Adipocyte (in vitro differentiated cells): ENCODE measurements at regions not wholly inside any gene's neighbourhood (a gene's known extent, or its start where the extent isn't known, plus 50 kb on each side); places are given as distances from the start of the nearest gene placed in this dataset.

ENCODE experiments used
- DNase-seq: peaks from one replicate; pipeline ENCODE4 v3.0.0-alpha.2; 2015; ENCODE audit warnings: low read depth
- H3K27me3 ChIP-seq: replicated peaks from 2 replicates; pipeline ENCODE4 v1.7.0; 2013; ENCODE audit warnings: mild to moderate bottlenecking, low read length, moderate library complexity; ENCODE audit not compliant: control insufficient read depth, insufficient read depth
- H3K36me3 ChIP-seq: 2 replicates; pipeline ENCODE4 v1.7.0; 2013; ENCODE audit warnings: low read length, mild to moderate bottlenecking, moderate library complexity; ENCODE audit not compliant: control insufficient read depth, insufficient read depth, severe bottlenecking
- H3K4me1 ChIP-seq: 2 replicates; pipeline ENCODE4 v1.7.0; 2013; ENCODE audit warnings: mild to moderate bottlenecking, low read length, moderate library complexity; ENCODE audit not compliant: control insufficient read depth, insufficient read depth
- H3K4me3 ChIP-seq: 2 replicates; pipeline ENCODE4 v1.7.0; 2013; ENCODE audit warnings: mild to moderate bottlenecking, low read length, moderate library complexity
- H3K9ac ChIP-seq: 2 replicates; pipeline ENCODE4 v1.7.0; 2013; ENCODE audit warnings: mild to moderate bottlenecking, low read length, moderate library complexity
- H3K9me3 ChIP-seq: 2 replicates; pipeline ENCODE4 v1.7.0; 2013; ENCODE audit warnings: mild to moderate bottlenecking, low read length, moderate library complexity; ENCODE audit not compliant: control insufficient read depth

GRCh38 chr12:124684971-124685688 lies 117.7 kb upstream of the NCOR2 start:
- peak overlapping the region; percentile 65 for H3K4me3 ChIP-seq
- peak; percentile 76 for DNase-seq
- no peaks in the 10 kb centered on the region for H3K9me3 ChIP-seq

GRCh38 chr12:124684496-124684895 lies 117.1 kb upstream of the NCOR2 start:
- Histone ChIP-seq H3K4me3 (peak overlapping the region; percentile 65), H3K36me3 (no peaks in the 10 kb centered on the region), H3K27me3 (no peaks in the 10 kb centered on the region), H3K9me3 (no peaks in the 10 kb centered on the region), H3K4me1 (peaks cover 81% of the 10 kb centered on the region), H3K9ac (peak overlapping the region; percentile 77)
- peak; percentile 23 for DNase-seq

More at GRCh38 chr12:124684971-124685688, 117.7 kb upstream of the NCOR2 start:
- Histone ChIP-seq H3K9ac (peak overlapping the region; percentile 77), H3K4me1 (peaks cover 74% of the 10 kb centered on the region), H3K36me3 (no peaks in the 10 kb centered on the region), H3K27me3 (no peaks in the 10 kb centered on the region)

- H3K4me3 ChIP-seq = no peak overlapping the region
- no peaks in the 10 kb centered on the region for H3K9me3 ChIP-seq
- H3K9ac ChIP-seq = peak overlapping the region; percentile 11
- no peaks in the 10 kb centered on the region for H3K27me3 ChIP-seq
- peaks cover 88% of the 10 kb centered on the region for H3K4me1 ChIP-seq
- peak; percentile 42 for DNase-seq
- H3K36me3 ChIP-seq = no peaks in the 10 kb centered on the region
Observed at GRCh38 chr12:124683152-124684124, 116.0 kb upstream of the NCOR2 start.

GRCh38 chr12:124682425-124683151 lies 115.2 kb upstream of the NCOR2 start:
- Histone ChIP-seq H3K4me1 (peaks cover 84% of the 10 kb centered on the region), H3K4me3 (no peak overlapping the region), H3K36me3 (no peaks in the 10 kb centered on the region), H3K9me3 (no peaks in the 10 kb centered on the region), H3K27me3 (no peaks in the 10 kb centered on the region), H3K9ac (peak overlapping the region; percentile 33)
- no peak for DNase-seq

DNA sequence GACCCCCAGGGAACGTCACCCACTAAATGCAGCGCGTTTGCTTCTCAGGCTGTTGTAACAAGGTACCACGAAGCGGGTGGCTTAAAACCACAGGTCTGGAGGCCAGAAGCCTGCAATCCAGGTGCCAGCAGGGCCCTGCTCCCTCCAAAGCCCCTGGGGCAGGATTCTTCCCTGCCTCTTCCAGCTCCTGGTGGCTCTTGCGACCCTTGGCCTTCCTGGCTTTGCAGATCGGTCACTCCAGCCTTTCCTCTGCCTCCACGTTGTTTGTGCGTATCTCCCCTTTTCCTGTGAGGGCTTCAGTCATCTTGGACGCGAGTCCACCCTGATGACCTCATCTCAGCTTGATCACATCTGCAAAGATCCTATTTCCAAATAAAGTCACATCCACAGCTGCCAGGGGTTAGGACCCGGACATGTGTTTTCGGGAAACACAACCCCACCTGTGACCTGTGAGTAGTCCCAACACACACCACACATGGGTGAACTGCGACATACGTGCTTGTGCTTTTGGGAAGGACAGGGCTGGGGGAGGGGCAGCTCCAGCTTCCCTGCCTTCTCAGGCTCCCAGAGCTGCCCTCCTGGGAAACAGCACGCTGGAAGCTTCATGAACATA lies 114.5 kb upstream of the NCOR2 start:
- DNase-seq = no peak
- H3K9ac ChIP-seq = peak overlapping the region; percentile 78
- H3K4me3 ChIP-seq = no peak overlapping the region
- H3K27me3 ChIP-seq = no peaks in the 10 kb centered on the region
- H3K9me3 ChIP-seq = no peaks in the 10 kb centered on the region
- peaks cover 82% of the 10 kb centered on the region for H3K4me1 ChIP-seq
- no peaks in the 10 kb centered on the region for H3K36me3 ChIP-seq

DNA sequence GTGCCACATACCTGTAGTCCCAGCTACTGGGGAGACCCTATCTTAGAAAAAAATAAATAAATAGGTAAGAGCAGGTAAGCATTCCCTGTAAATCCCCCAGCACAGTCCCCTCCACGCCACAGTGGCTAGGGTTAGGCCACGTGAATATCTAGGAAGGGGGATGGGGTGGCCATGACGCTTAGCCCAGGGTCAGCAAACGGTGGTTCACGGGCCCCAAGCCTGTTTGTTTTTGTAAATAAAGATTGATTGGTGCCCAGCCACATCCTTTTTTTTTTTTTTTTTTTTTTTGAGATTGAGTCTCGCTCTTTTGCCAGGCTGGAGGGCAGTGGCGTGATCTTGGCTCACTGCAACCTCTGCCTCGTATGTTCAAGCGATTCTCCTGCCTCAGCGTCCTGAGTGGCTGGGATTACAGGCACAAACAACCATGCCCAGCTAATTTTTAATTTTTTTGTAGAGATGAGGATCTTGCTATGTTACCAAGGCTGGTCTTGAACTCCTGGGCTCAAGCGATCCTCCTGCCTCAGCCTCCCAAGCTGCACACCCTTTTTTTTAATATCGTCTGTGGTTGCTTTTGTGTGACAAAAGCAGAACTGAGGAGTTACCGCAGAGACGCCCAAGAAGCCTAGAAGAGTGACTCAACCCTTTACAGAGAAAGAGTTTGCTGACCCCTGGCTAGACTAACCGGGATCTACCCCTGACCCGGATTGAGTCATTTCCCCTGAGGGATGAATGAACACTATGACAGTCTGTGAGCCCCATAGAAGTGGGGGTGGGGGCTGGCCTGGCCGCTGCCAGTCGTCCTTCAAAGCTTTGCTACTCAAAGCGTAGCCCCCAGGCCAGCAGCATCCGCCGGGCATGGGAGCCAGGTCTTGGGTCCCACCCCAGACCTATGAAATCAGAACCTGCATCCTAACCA lies 113.7 kb upstream of the NCOR2 start:
- peak overlapping the region; percentile 78 for H3K9ac ChIP-seq
- DNase-seq = peak; percentile 27
- H3K36me3 ChIP-seq = no peaks in the 10 kb centered on the region
- peaks cover 85% of the 10 kb centered on the region for H3K4me1 ChIP-seq
- H3K27me3 ChIP-seq = no peaks in the 10 kb centered on the region
- H3K9me3 ChIP-seq = no peaks in the 10 kb centered on the region
- H3K4me3 ChIP-seq = no peak overlapping the region

DNA sequence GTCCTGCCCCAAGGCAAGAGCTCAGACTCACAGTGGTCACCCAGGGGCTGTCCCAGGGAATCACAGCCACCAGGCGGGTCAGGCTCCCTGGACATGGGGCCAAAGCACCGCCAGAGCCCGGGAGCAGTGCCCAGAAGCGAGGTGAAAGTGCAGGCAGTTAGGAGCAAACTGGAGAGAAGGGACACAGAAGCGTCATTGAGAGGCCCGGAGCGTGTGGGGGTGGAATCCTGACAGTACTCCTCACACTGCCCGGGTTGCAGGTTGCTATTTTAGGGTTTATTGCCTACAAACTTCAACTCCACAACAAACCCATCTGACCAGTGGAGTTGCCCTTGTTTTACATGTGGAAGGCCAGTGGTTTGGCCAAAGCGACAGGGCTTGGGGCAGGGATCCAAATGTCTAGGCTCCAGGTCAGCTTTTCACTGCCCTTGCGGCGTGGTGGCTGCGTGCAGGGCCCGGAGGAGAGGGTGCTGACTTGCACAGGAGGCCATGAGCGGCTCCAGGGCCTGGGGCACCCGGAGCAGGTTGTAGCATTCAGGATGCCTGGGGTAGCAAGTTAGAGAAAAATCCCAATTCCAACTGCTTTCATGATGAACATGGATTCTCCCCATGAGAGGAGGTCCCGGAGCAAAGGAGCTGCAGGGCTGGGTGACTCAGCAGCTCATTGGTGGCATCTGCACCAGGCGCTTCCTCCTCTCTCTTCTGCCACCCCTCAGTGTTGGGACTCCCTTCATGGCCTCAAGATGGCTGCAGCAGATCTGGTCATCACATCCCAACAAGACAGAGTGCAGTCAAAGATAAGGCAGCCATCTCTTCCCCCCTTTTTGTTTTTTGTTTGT lies 112.3 kb upstream of the NCOR2 start:
- H3K4me1 ChIP-seq = peaks cover 76% of the 10 kb centered on the region
- no peak for DNase-seq

DNA sequence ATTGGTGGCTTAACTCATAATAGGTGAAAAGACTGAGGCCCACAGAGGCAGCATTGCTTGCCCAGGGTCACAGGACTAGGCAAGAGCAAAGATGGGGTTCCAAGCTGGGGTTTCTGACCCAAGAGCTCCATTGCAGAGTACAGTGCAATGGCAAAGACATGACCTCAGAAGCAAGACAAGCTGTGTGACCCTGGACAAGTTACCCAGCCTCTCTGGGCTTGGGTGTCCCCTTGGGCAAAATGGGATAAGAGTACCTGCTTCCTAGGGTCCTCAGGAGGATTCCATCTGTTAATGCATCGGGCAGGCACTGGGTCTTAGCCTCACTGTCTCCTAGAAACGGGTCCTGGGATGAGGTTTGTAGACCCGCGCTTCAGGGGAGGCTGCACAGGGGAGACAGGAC lies 111.6 kb upstream of the NCOR2 start:
- Histone ChIP-seq H3K36me3 (no peaks in the 10 kb centered on the region), H3K4me3 (no peak overlapping the region), H3K27me3 (no peaks in the 10 kb centered on the region), H3K9me3 (no peaks in the 10 kb centered on the region), H3K9ac (no peak overlapping the region), H3K4me1 (peaks cover 69% of the 10 kb centered on the region)
- DNase-seq = no peak

More for the DNA sequence above, 112.3 kb upstream of the NCOR2 start:
- Histone ChIP-seq H3K9ac (peak overlapping the region; percentile 52), H3K4me3 (no peak overlapping the region), H3K36me3 (no peaks in the 10 kb centered on the region), H3K9me3 (no peaks in the 10 kb centered on the region), H3K27me3 (no peaks in the 10 kb centered on the region)

DNA sequence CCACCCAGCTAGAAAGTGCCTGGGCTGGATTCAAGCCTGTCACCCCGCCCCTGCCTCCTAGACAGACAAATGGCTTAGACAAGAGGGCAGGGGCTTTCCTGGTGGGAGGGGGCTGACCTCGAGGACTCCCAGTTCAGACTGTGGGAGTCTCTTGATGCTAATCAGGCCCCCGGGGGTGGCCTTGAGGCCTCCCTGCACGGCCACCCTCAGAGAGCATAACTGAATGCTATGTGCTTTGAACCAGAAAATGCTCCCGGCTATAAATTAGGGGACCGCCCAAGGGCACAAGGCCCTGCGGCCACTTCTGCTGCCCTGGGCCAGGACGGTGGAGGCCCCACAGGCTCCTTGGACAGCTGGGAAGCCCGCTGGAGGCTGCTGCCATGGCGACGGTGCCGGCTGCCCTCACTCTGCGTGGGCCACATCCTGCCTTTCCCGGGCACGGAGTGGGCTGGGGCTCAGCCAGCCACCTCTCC lies 111.0 kb upstream of the NCOR2 start:
- no peaks in the 10 kb centered on the region for H3K9me3 ChIP-seq
- H3K27me3 ChIP-seq = no peaks in the 10 kb centered on the region
- no peak for DNase-seq
- H3K9ac ChIP-seq = no peak overlapping the region
- H3K4me1 ChIP-seq = peaks cover 63% of the 10 kb centered on the region
- H3K36me3 ChIP-seq = no peaks in the 10 kb centered on the region
- no peak overlapping the region for H3K4me3 ChIP-seq
